IMR-90 (cell line): ENCODE measurements at regions not wholly inside any gene's neighbourhood (a gene's known extent, or its start where the extent isn't known, plus 50 kb on each side); places are given as distances from the start of the nearest gene placed in this dataset.

Experiments
- ATAC-seq: fragments of 200-7000 bp; cut with Tn5 transposase; 2 replicates; pipeline ENCODE4 v1.9.1; 2020; ENCODE audit warnings: low read depth, mild to moderate bottlenecking, moderate library complexity
- BruUV-seq: library from RNA; stranded (reverse); fragments of 400-500 nt; replicated peaks from 2 replicates; lab custom pipeline; 2021; lab: Mats Ljungman, UMichigan
- CTCF ChIA-PET: fragments of 300-600 bp; formaldehyde crosslinking; extraction: SDS; loops from one replicate; lab custom pipeline; 2021; ENCODE audit warnings: antibody characterized with exemption; lab: Yijun Ruan, JAX
- POLR2A ChIA-PET: fragments of 300-600 bp; sonication (Branson Sonifier 250); formaldehyde crosslinking; loops from one replicate; lab custom pipeline; 2022; ENCODE audit warnings: antibody characterized with exemption; ENCODE audit not compliant: unreplicated experiment; lab: Charles Lee
- DNase-seq: peaks from one replicate; pipeline ENCODE4 v3.0.0; 2013
- H2AFZ ChIP-seq: replicated peaks from 2 replicates; pipeline ENCODE3; 2013; ENCODE audit warnings: low read length, mild to moderate bottlenecking; ENCODE audit not compliant: poor library complexity
- H2AK5ac ChIP-seq: 2 replicates; pipeline ENCODE4 v1.6.1; 2013; ENCODE audit warnings: low read depth, low read length, inconsistent platforms
- H2AK9ac ChIP-seq: replicated peaks from 2 replicates; pipeline ENCODE3; 2013; ENCODE audit warnings: mild to moderate bottlenecking, low read depth, low read length, moderate library complexity; ENCODE audit not compliant: poor library complexity
- H2BK120ac ChIP-seq: 2 replicates; pipeline ENCODE4 v1.6.1; 2013; ENCODE audit warnings: low read depth, low read length, inconsistent platforms
- H2BK15ac ChIP-seq: 3 replicates; pipeline ENCODE4 v1.6.1; 2013; ENCODE audit warnings: low read depth, low read length, inconsistent platforms
- H2BK20ac ChIP-seq: 2 replicates; pipeline ENCODE4 v1.6.1; 2013; ENCODE audit warnings: low read depth, mild to moderate bottlenecking, inconsistent platforms, low read length, moderate library complexity
- H2BK5ac ChIP-seq: 2 replicates; pipeline ENCODE4 v1.6.1; 2013; ENCODE audit warnings: mild to moderate bottlenecking, low read depth, low read length, inconsistent platforms; ENCODE audit not compliant: poor library complexity, severe bottlenecking
- H3K14ac ChIP-seq: replicated peaks from 2 replicates; pipeline ENCODE4 v1.6.1; 2013; ENCODE audit warnings: low read depth, low read length, inconsistent platforms
- H3K18ac ChIP-seq: 2 replicates; pipeline ENCODE4 v1.6.1; 2013; ENCODE audit warnings: low read depth, low read length, control low read depth
- H3K23ac ChIP-seq: 2 replicates; pipeline ENCODE4 v1.6.1; 2013; ENCODE audit warnings: low read depth, low read length, inconsistent platforms
- H3K27ac ChIP-seq: 2 replicates; pipeline ENCODE4 v1.5.1; 2013; ENCODE audit warnings: mild to moderate bottlenecking, control low read depth, low read length; ENCODE audit not compliant: insufficient read depth
- H3K27me3 ChIP-seq: 2 replicates; pipeline ENCODE4 v1.6.1; 2013; ENCODE audit warnings: low read length; ENCODE audit not compliant: control insufficient read depth, insufficient read depth
- H3K36me3 ChIP-seq: 2 replicates; pipeline ENCODE4 v1.6.1; 2013; ENCODE audit warnings: low read length, mixed read lengths; ENCODE audit not compliant: control insufficient read depth, insufficient read depth
- H3K4ac ChIP-seq: 2 replicates; pipeline ENCODE4 v1.6.1; 2013; ENCODE audit warnings: low read depth, low read length, inconsistent platforms
- H3K4me1 ChIP-seq: 2 replicates; pipeline ENCODE4 v1.6.1; 2013; ENCODE audit warnings: low read length, mixed read lengths; ENCODE audit not compliant: control insufficient read depth, insufficient read depth
- H3K4me2 ChIP-seq: 2 replicates; pipeline ENCODE4 v1.6.1; 2013; ENCODE audit warnings: low read depth, mild to moderate bottlenecking, control low read depth, low read length, moderate library complexity
- H3K4me3 ChIP-seq: 2 replicates; pipeline ENCODE4 v1.5.1; 2013; ENCODE audit warnings: low read depth, mild to moderate bottlenecking, control low read depth, low read length, moderate library complexity; ENCODE audit not compliant: insufficient read depth
- H3K56ac ChIP-seq: 2 replicates; pipeline ENCODE4 v1.6.1; 2013; ENCODE audit warnings: low read length, inconsistent platforms; ENCODE audit not compliant: insufficient read depth; ENCODE audit errors: extremely low read depth
- H3K79me1 ChIP-seq, 2 experiments: 2 replicates each; pipeline ENCODE4 v1.6.1; 2013; ENCODE audit warnings: low read length in 2 of 2, inconsistent platforms in 1 of 2, low read depth in 1 of 2
- H3K9ac ChIP-seq: 2 replicates; pipeline ENCODE4 v1.6.1; 2013; ENCODE audit warnings: low read depth, low read length, control low read depth
- H3K9me1 ChIP-seq: 2 replicates; pipeline ENCODE4 v1.6.1; 2013; ENCODE audit warnings: low read length, inconsistent platforms; ENCODE audit not compliant: insufficient read depth
- H3K9me3 ChIP-seq: 2 replicates; pipeline ENCODE4 v1.6.1; 2013; ENCODE audit warnings: low read length; ENCODE audit not compliant: control insufficient read depth, insufficient read depth
- H4K20me1 ChIP-seq: 2 replicates; pipeline ENCODE4 v1.6.1; 2013; ENCODE audit warnings: low read length, inconsistent platforms; ENCODE audit not compliant: insufficient read depth
- H4K5ac ChIP-seq: 2 replicates; pipeline ENCODE4 v1.6.1; 2013; ENCODE audit warnings: mild to moderate bottlenecking, low read depth, low read length, control low read depth
- H4K8ac ChIP-seq, 2 experiments: 2 replicates each; pipeline ENCODE4 v1.6.1; 2013; ENCODE audit warnings: low read depth in 2 of 2, low read length in 2 of 2, control low read depth in 1 of 2, inconsistent platforms in 1 of 2
- H4K91ac ChIP-seq: 2 replicates; pipeline ENCODE4 v1.6.1; 2013; ENCODE audit warnings: low read depth, low read length, inconsistent platforms; ENCODE audit not compliant: insufficient read depth
- BHLHE40 ChIP-seq: fragments of 150-350 bp; IDR thresholded peaks from 2 replicates; pipeline ENCODE4 v1.6.1; 2016; ENCODE audit warnings: mild to moderate bottlenecking, low read depth, low read length
- CHD1 ChIP-seq: IDR thresholded peaks from 2 replicates; pipeline ENCODE4 v1.6.1; 2012; ENCODE audit warnings: low read depth, low read length, improper control_type of control experiment
- FOS ChIP-seq: fragments of 150-350 bp; IDR thresholded peaks from 2 replicates; pipeline ENCODE4 v1.6.1; 2016; ENCODE audit warnings: low read depth, low read length
- MAFK ChIP-seq: IDR thresholded peaks from 2 replicates; pipeline ENCODE4 v1.6.1; 2012; ENCODE audit warnings: low read depth, low read length, improper control_type of control experiment
- MXI1 ChIP-seq: IDR thresholded peaks from 2 replicates; pipeline ENCODE4 v1.6.1; 2012; ENCODE audit warnings: low read depth, mild to moderate bottlenecking, low read length, moderate library complexity, borderline replicate concordance
- POLR2A ChIP-seq: IDR thresholded peaks from 2 replicates; pipeline ENCODE4 v1.6.1; 2012; ENCODE audit warnings: mild to moderate bottlenecking, low read depth, low read length
- RFX5 ChIP-seq: IDR thresholded peaks from 2 replicates; pipeline ENCODE4 v1.8.0; 2012; ENCODE audit warnings: low read depth, mild to moderate bottlenecking, low read length, moderate library complexity
- USF2 ChIP-seq: fragments of 150-350 bp; IDR thresholded peaks from 2 replicates; pipeline ENCODE4 v1.6.1; 2017; ENCODE audit warnings: mild to moderate bottlenecking, antibody characterized with exemption, low read length, low read depth
- dilution Hi-C: fragments of 300-500 bp; cut with HindIII; formaldehyde crosslinking; loops from one replicate; pipeline ENCODE4 v1.14.3; 2018; ENCODE audit warnings: low sequenced_read_pairs; ENCODE audit not compliant: unreplicated experiment
- in situ Hi-C: fragments of 300-500 bp; cut with MboI; formaldehyde crosslinking; loops from 3 replicates; pipeline ENCODE4 v1.14.3; 2019; ENCODE audit warnings: low sequenced_read_pairs, inconsistent platforms, mixed read lengths
- intact Hi-C: fragments of 100-400 bp; cut with micrococcal nuclease; formaldehyde crosslinking; loops from 2 replicates; pipeline ENCODE4 v1.10.0; 2022
- TF ChIP-seq, protein P1 (sequence below): fragments of 150-350 bp; IDR thresholded peaks from 2 replicates; pipeline ENCODE4 v1.6.1; 2016; ENCODE audit warnings: low read depth, mild to moderate bottlenecking, low read length, moderate library complexity, borderline replicate concordance
- TF ChIP-seq, protein P2 (sequence below): conservative IDR thresholded peaks from 2 replicates; pipeline ENCODE4 v1.5.1; 2012; ENCODE audit warnings: mild to moderate bottlenecking, low read depth, low read length, improper control_type of control experiment

- CTCF ChIA-PET = no interaction called here
- H4K8ac ChIP-seq = no peak overlapping the region
- no peak overlapping the region for H4K5ac ChIP-seq
- no peak overlapping the region for H2AK5ac ChIP-seq
- peaks cover 5% of the 10 kb centered on the region for H3K27me3 ChIP-seq
- dilution Hi-C loops (no loop called here), intact Hi-C loops (no loop called here), in situ Hi-C loops (no loop called here)
- no peak overlapping the region for H3K4me2 ChIP-seq
- no peak overlapping the region for H3K4me3 ChIP-seq
- H3K14ac ChIP-seq = no peak overlapping the region
- DNase-seq (no peak), ATAC-seq (no peak)
- no peaks in the 10 kb centered on the region for H3K9me1 ChIP-seq
- no peak overlapping the region for H3K56ac ChIP-seq
- H2BK120ac ChIP-seq = no peak overlapping the region
- no peak overlapping the region for H3K27ac ChIP-seq
- no peaks in the 10 kb centered on the region for H4K20me1 ChIP-seq
- no peaks in the 10 kb centered on the region for H3K36me3 ChIP-seq
- TF ChIP-seq, protein P1, sequence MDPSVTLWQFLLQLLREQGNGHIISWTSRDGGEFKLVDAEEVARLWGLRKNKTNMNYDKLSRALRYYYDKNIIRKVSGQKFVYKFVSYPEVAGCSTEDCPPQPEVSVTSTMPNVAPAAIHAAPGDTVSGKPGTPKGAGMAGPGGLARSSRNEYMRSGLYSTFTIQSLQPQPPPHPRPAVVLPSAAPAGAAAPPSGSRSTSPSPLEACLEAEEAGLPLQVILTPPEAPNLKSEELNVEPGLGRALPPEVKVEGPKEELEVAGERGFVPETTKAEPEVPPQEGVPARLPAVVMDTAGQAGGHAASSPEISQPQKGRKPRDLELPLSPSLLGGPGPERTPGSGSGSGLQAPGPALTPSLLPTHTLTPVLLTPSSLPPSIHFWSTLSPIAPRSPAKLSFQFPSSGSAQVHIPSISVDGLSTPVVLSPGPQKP = no peak
- TF ChIP-seq MAFK = no peak
- no peak for TF ChIP-seq MXI1
- no peak for TF ChIP-seq FOS
- TF ChIP-seq RFX5 = no peak
- no peak for TF ChIP-seq USF2
- TF ChIP-seq, protein P2, sequence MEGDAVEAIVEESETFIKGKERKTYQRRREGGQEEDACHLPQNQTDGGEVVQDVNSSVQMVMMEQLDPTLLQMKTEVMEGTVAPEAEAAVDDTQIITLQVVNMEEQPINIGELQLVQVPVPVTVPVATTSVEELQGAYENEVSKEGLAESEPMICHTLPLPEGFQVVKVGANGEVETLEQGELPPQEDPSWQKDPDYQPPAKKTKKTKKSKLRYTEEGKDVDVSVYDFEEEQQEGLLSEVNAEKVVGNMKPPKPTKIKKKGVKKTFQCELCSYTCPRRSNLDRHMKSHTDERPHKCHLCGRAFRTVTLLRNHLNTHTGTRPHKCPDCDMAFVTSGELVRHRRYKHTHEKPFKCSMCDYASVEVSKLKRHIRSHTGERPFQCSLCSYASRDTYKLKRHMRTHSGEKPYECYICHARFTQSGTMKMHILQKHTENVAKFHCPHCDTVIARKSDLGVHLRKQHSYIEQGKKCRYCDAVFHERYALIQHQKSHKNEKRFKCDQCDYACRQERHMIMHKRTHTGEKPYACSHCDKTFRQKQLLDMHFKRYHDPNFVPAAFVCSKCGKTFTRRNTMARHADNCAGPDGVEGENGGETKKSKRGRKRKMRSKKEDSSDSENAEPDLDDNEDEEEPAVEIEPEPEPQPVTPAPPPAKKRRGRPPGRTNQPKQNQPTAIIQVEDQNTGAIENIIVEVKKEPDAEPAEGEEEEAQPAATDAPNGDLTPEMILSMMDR = no peak
- TF ChIP-seq CHD1 = no peak
- no peak for TF ChIP-seq BHLHE40
- TF ChIP-seq POLR2A = no peak
- no peak overlapping the region for H2BK15ac ChIP-seq
- no peak overlapping the region for H3K18ac ChIP-seq
- no peak overlapping the region for H2BK5ac ChIP-seq
- H3K9me3 ChIP-seq = no peaks in the 10 kb centered on the region
- H2BK20ac ChIP-seq = no peak overlapping the region
- H3K79me1 ChIP-seq = no peaks in the 10 kb centered on the region
- H2AFZ ChIP-seq = no peak overlapping the region
- no peak overlapping the region for H3K9ac ChIP-seq
- H2AK9ac ChIP-seq = no peak overlapping the region
- no peak overlapping the region for H3K4ac ChIP-seq
- POLR2A ChIA-PET = no interaction called here
- no peak overlapping the region for H3K23ac ChIP-seq
- peaks cover 2% of the 10 kb centered on the region; the same call in 1 of the 2 replicates for H3K4me1 ChIP-seq
- BruUV-seq = no TSS peak
- no peak overlapping the region for H4K91ac ChIP-seq
Measured at GRCh38 chr5:159493696-159494095, 163.4 kb upstream of the IL12B start.
